ENCODE measurements at regions not wholly inside any gene's neighbourhood (a gene's known extent, or its start where the extent isn't known, plus 50 kb on each side); places are given as distances from the start of the nearest gene placed in this dataset.

GRCh38 chr11:100630898-100631297 is 56.2 kb upstream of the ARHGAP42 start:
- H4K20me1 ChIP-seq (replicated peaks in 1 of 2; ENCODE audit: control insufficient read depth in 1 of 2, insufficient read depth in 2 of 2, low read length in 2 of 2), result no peaks in the 10 kb centered on the region
- H3K79me2 ChIP-seq (ENCODE audit: control insufficient read depth in 1 of 2, insufficient read depth in 2 of 2, low read length in 2 of 2), result no peaks in the 10 kb centered on the region
- H3K4me1 ChIP-seq (replicated peaks in 1 of 4; ENCODE audit: control insufficient read depth in 3 of 4, insufficient read depth in 4 of 4, low read length in 3 of 4), result no peaks in the 10 kb centered on the region
- H2BK15ac ChIP-seq (ENCODE audit: low read length), result peak overlapping the region; percentile 67; the same call in 1 of the 2 replicates
- H2BK12ac ChIP-seq (ENCODE audit: low read depth, low read length), result no peak overlapping the region
- no peak overlapping the region for H2BK20ac ChIP-seq (ENCODE audit: low read length)
- CTCF ChIA-PET (ENCODE audit: partially characterized antibody), result no interaction called here
- H3K14ac ChIP-seq (ENCODE audit: insufficient read length), result no peak overlapping the region
- H3K4me3 ChIP-seq (ENCODE audit: extremely low read depth in 1 of 4, insufficient read depth in 2 of 4, low read depth in 3 of 4, low read length in 4 of 4), result no peak overlapping the region
- H3K23me2 ChIP-seq (ENCODE audit: low read depth, low read length), result no peaks in the 10 kb centered on the region; the same call in 1 of the 2 replicates
- no peak overlapping the region for H3K4me2 ChIP-seq (ENCODE audit: insufficient read depth in 1 of 2, low read depth in 2 of 2, low read length in 2 of 2)
- H3K9ac ChIP-seq (replicated peaks in 1 of 4; ENCODE audit: extremely low read depth in 1 of 4, low read depth in 3 of 4, low read length in 3 of 4), result no peak overlapping the region
- no peak for TF ChIP-seq CREB1 (IDR thresholded peaks at IDR 0.05)
- no peak for TF ChIP-seq KDM5A (IDR thresholded peaks at IDR 0.05; ENCODE audit: low read length)
- no peak for TF ChIP-seq TCF12 (IDR thresholded peaks at IDR 0.05; ENCODE audit: low read depth, low read length)
- TF ChIP-seq RNF2 (IDR thresholded peaks at IDR 0.05; ENCODE audit: borderline replicate concordance, low read depth, low read length, missing control alignments, poor library complexity, severe bottlenecking), result no peak
- no peak for TF ChIP-seq TAF7 (optimal IDR thresholded peaks at IDR 0.05; ENCODE audit: borderline replicate concordance, low read depth, low read length)
- TF ChIP-seq KDM1A (IDR thresholded peaks at IDR 0.05; ENCODE audit: borderline replicate concordance, low read length), result no peak
- TF ChIP-seq CHD2 (IDR thresholded peaks at IDR 0.05; ENCODE audit: low read length), result no peak
- TF ChIP-seq HDAC6 (IDR thresholded peaks at IDR 0.05; ENCODE audit: low read depth, low read length), result no peak
- no peak for TF ChIP-seq JUN (IDR thresholded peaks at IDR 0.05; ENCODE audit: low read depth, low read length)
- no peak for TF ChIP-seq SP1 (IDR thresholded peaks at IDR 0.05; ENCODE audit: low read depth, low read length)
- TF ChIP-seq BRCA1 (IDR thresholded peaks at IDR 0.05; ENCODE audit: low read depth, low read length), result no peak
- TF ChIP-seq ATF2 (IDR thresholded peaks at IDR 0.05; ENCODE audit: low read length), result no peak
- no peak for TF ChIP-seq GABPA (IDR thresholded peaks at IDR 0.05; ENCODE audit: borderline replicate concordance, insufficient read depth, low read length)
- TF ChIP-seq PHF8 (conservative IDR thresholded peaks at IDR 0.05; ENCODE audit: low read depth, low read length), result no peak
- no peak for FAIRE-seq
- no peak overlapping the region for H3K27ac ChIP-seq (ENCODE audit: low read depth, low read length)
- no peak overlapping the region for H4K91ac ChIP-seq (replicated peaks; ENCODE audit: insufficient read length, low read length)
- H2BK120ac ChIP-seq (replicated peaks; ENCODE audit: low read depth, low read length), result no peak overlapping the region
- no peaks in the 10 kb centered on the region for H3K9me3 ChIP-seq (ENCODE audit: insufficient read depth in 2 of 2, low read depth in 1 of 2, low read length in 1 of 2)
- no peak for DNase-seq (ENCODE audit: low read depth in 1 of 2, low spot score in 2 of 2)
- no peaks in the 10 kb centered on the region for H3K79me1 ChIP-seq (ENCODE audit: low read depth, low read length)
- no peak overlapping the region for H2AK5ac ChIP-seq (ENCODE audit: low read depth, low read length)
- H3K4ac ChIP-seq (replicated peaks; ENCODE audit: insufficient read length, low read depth, low read length), result no peak overlapping the region
- 97% methylated on average over 2 of the region's 2 CpGs; no CpG with 5 or more reads in 1 of the 2 experiments for WGBS, 2 experiments (ENCODE audit: extremely low coverage in 1 of 2, insufficient coverage in 1 of 2, insufficient read length in 1 of 2, insufficient replicate concordance in 2 of 2, low coverage in 1 of 2, low lambda C conversion rate in 2 of 2, missing lambda C conversion rate in 1 of 2)
- POLR2A ChIA-PET (ENCODE audit: partially characterized antibody), result no interaction called here
- no peak overlapping the region for H3K56ac ChIP-seq (replicated peaks; ENCODE audit: insufficient read length, low read depth, low read length)
- H2AFZ ChIP-seq (ENCODE audit: low read length), result no peak overlapping the region; the same call in 1 of the 2 replicates
- H3K18ac ChIP-seq (ENCODE audit: extremely low read depth, low read length), result no peak overlapping the region
- H4K5ac ChIP-seq (ENCODE audit: insufficient read length, low read depth, low read length), result no peak overlapping the region
- no peaks in the 10 kb centered on the region for H3K36me3 ChIP-seq (ENCODE audit: control insufficient read depth in 2 of 4, insufficient read depth in 4 of 4, low read length in 3 of 4)
- no peak overlapping the region for H4K8ac ChIP-seq (ENCODE audit: extremely low read depth, insufficient read depth, low read length)
- no peak overlapping the region for H3K23ac ChIP-seq (ENCODE audit: insufficient read length)
- H2BK5ac ChIP-seq (ENCODE audit: low read depth, low read length), result no peak overlapping the region
- H3K27me3 ChIP-seq (replicated peaks in 1 of 4; ENCODE audit: control insufficient read depth in 3 of 4, extremely low read depth in 1 of 4, insufficient read depth in 3 of 4, low read length in 3 of 4), result no peaks in the 10 kb centered on the region
